Endothelial cell of umbilical vein (primary cell): ENCODE measurements at regions not wholly inside any gene's neighbourhood (a gene's known extent, or its start where the extent isn't known, plus 50 kb on each side); places are given as distances from the start of the nearest gene placed in this dataset.

Source experiments
- BruUV-seq: library from RNA; stranded (reverse); fragments of 400-500 nt; replicated peaks from 2 replicates; lab custom pipeline; 2021; lab: Mats Ljungman, UMichigan
- CTCF ChIA-PET: fragments of 300-600, 350-600 bp; sonication (Branson Sonifier 250); formaldehyde crosslinking; loops from one replicate; lab custom pipeline; 2021; ENCODE audit warnings: antibody characterized with exemption, inconsistent platforms; lab: Charles Lee
- POLR2A ChIA-PET: fragments of 300-600, 350-600 bp; sonication (Branson Sonifier 250); formaldehyde crosslinking; loops from one replicate; lab custom pipeline; 2021; ENCODE audit warnings: antibody characterized with exemption, inconsistent platforms; lab: Charles Lee
- DNase-seq: peaks from one replicate; pipeline ENCODE4 v3.0.0-alpha.2; 2011; ENCODE audit warnings: low read depth, low spot score
- FAIRE-seq: peaks from 2 replicates; lab custom pipeline; 2011; peaks lifted over from hg19 to GRCh38; lab: Jason Lieb, UNC
- H2AFZ ChIP-seq: 2 replicates; pipeline ENCODE4 v1.6.0; 2012; ENCODE audit warnings: low read depth, low read length, control low read depth, inconsistent platforms
- H3K27ac ChIP-seq: 2 replicates; pipeline ENCODE4 v1.5.1; 2011; ENCODE audit warnings: low read depth, mild to moderate bottlenecking, control low read depth, low read length, moderate library complexity; ENCODE audit not compliant: insufficient read depth
- H3K27me3 ChIP-seq, 2 experiments: 2 replicates each; pipeline versions ENCODE4 v1.6.0 to v1.6.1; 2011; ENCODE audit warnings: low read length in 2 of 2, mixed read lengths in 1 of 2; ENCODE audit not compliant: control insufficient read depth in 2 of 2, insufficient read depth in 2 of 2
- H3K36me3 ChIP-seq, 2 experiments: 2 replicates in 1 of 2; 3 replicates in 1 of 2; pipeline ENCODE4 v1.5.1; 2011; ENCODE audit warnings: low read length in 2 of 2, mild to moderate bottlenecking in 1 of 2, moderate library complexity in 1 of 2; ENCODE audit not compliant: control insufficient read depth in 2 of 2, insufficient read depth in 2 of 2; ENCODE audit errors: extremely low read depth in 1 of 2
- H3K4me1 ChIP-seq: 3 replicates; pipeline ENCODE4 v1.5.1; 2011; ENCODE audit warnings: mild to moderate bottlenecking, low read length; ENCODE audit not compliant: control insufficient read depth, insufficient read depth; ENCODE audit errors: extremely low read depth
- H3K4me2 ChIP-seq: 2 replicates; pipeline ENCODE4 v1.6.1; 2011; ENCODE audit warnings: low read length, control low read depth, mixed read lengths; ENCODE audit not compliant: insufficient read depth
- H3K4me3 ChIP-seq, 3 experiments: fragments of 200-600 bp in 1 of 3; sonication (generic), shearing (Covaris generic) in 1 of 3; replicated peaks in 1 of 3; 2 replicates each; pipeline ENCODE4 v1.5.1; 2011 to 2016; ENCODE audit warnings: control low read depth in 3 of 3, low read length in 3 of 3, mild to moderate bottlenecking in 2 of 3, inconsistent platforms in 1 of 3, low read depth in 1 of 3, moderate library complexity in 1 of 3; ENCODE audit not compliant: insufficient read depth in 1 of 3
- H3K79me2 ChIP-seq: 2 replicates; pipeline ENCODE4 v1.6.0; 2012; ENCODE audit warnings: low read length, inconsistent platforms; ENCODE audit not compliant: control insufficient read depth, insufficient read depth
- H3K9ac ChIP-seq: replicated peaks from 2 replicates; pipeline ENCODE3; 2011; ENCODE audit warnings: low read length, control low read depth; ENCODE audit not compliant: insufficient read depth; ENCODE audit errors: extremely low read depth
- H3K9me1 ChIP-seq: replicated peaks from 3 replicates; pipeline ENCODE4 v1.6.0; 2011; ENCODE audit warnings: mild to moderate bottlenecking, low read length; ENCODE audit not compliant: control insufficient read depth, insufficient read depth; ENCODE audit errors: extremely low read depth
- H3K9me3 ChIP-seq: replicated peaks from 2 replicates; pipeline ENCODE4 v1.5.1; 2012; ENCODE audit warnings: low read length, inconsistent platforms; ENCODE audit not compliant: control insufficient read depth, insufficient read depth
- H4K20me1 ChIP-seq: replicated peaks from 2 replicates; pipeline ENCODE3; 2011; ENCODE audit warnings: mild to moderate bottlenecking, low read length; ENCODE audit not compliant: control insufficient read depth, insufficient read depth; ENCODE audit errors: extremely low read depth
- EZH2 ChIP-seq: IDR thresholded peaks from 2 replicates; pipeline ENCODE4 v1.6.1; 2012; ENCODE audit warnings: borderline replicate concordance, low read depth, mild to moderate bottlenecking, moderate library complexity, low read length, inconsistent platforms; ENCODE audit not compliant: severe bottlenecking
- FOS ChIP-seq: IDR thresholded peaks from 2 replicates; pipeline ENCODE4 v1.6.1; 2011; ENCODE audit warnings: mild to moderate bottlenecking, low read length, moderate library complexity, borderline replicate concordance; ENCODE audit not compliant: insufficient read depth
- GATA2 ChIP-seq: IDR thresholded peaks from 2 replicates; pipeline ENCODE4 v1.7.0; 2011; ENCODE audit warnings: low read depth, mild to moderate bottlenecking, moderate library complexity, mixed read lengths, low read length; ENCODE audit not compliant: insufficient read length, insufficient read depth
- JUN ChIP-seq: IDR thresholded peaks from 2 replicates; pipeline ENCODE4 v1.6.1; 2011; ENCODE audit warnings: borderline replicate concordance, low read depth; ENCODE audit not compliant: insufficient read length, insufficient read depth
- MYC ChIP-seq: IDR thresholded peaks from one replicate; pipeline ENCODE4 v1.6.1; 2011; ENCODE audit warnings: mild to moderate bottlenecking, low read depth, low read length
- POLR2A ChIP-seq: IDR thresholded peaks from 2 replicates; pipeline ENCODE4 v1.6.1; 2012; ENCODE audit warnings: low read depth, mild to moderate bottlenecking, control low read depth, low read length
- POLR2AphosphoS5 ChIP-seq: IDR thresholded peaks from 2 replicates; pipeline ENCODE4 v1.6.1; 2012; ENCODE audit warnings: low read depth, mild to moderate bottlenecking, control low read depth, low read length, moderate library complexity; ENCODE audit not compliant: insufficient read depth
- dilution Hi-C: fragments of 300-500 bp; cut with MboI; formaldehyde crosslinking; loops from one replicate; pipeline ENCODE4 v1.15.0; 2019; ENCODE audit warnings: low sequenced_read_pairs; ENCODE audit not compliant: extremely low pct_ligation_motif_present
- intact Hi-C: fragments of 100-400 bp; cut with micrococcal nuclease; formaldehyde crosslinking; loops from one replicate; pipeline ENCODE4 v1.10.0; 2022
- TF ChIP-seq, protein P1 (sequence below), 2 donors: IDR thresholded peaks; 1 replicate in 1 of 2; 2 replicates in 1 of 2; pipeline ENCODE4 v1.5.1; 2011; ENCODE audit warnings: low read length in 2 of 2, mild to moderate bottlenecking in 2 of 2, moderate library complexity in 2 of 2, control low read depth in 1 of 2, inconsistent platforms in 1 of 2, low read depth in 1 of 2; ENCODE audit not compliant: insufficient read depth in 1 of 2; ENCODE audit errors: extremely low read depth in 1 of 2
- TF ChIP-seq, protein P2 (sequence below): IDR thresholded peaks from 2 replicates; pipeline ENCODE4 v1.6.1; 2011; ENCODE audit not compliant: insufficient read depth, insufficient read length

DNA sequence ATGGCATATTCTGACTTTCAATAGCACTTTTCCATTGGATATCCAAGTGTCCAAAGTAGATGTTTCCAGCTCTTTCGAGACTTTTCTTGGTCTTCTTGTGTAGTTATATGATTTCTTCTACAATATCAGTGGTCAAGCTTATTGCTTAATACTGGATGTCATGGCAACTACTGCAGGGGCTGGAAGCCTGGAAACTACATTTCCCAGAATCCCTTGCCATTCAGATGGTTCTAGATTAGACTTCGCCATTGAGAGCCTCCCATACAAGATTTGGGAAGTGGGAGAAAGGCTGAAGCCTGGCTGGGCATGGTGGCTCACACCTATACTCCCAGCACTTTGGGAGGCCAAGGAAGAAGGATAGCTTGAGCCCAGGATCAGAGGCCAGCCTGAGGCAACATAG is 153.6 kb downstream of the C16orf95 start:
- POLR2A ChIA-PET, result no interaction called here
- H3K9ac ChIP-seq, result no peak overlapping the region
- H3K79me2 ChIP-seq, result no peaks in the 10 kb centered on the region
- TF ChIP-seq EZH2 (no peak), GATA2 (no peak), MYC (no peak), POLR2AphosphoS5 (no peak), POLR2A (no peak), JUN (no peak), FOS (no peak)
- TF ChIP-seq, protein P1, sequence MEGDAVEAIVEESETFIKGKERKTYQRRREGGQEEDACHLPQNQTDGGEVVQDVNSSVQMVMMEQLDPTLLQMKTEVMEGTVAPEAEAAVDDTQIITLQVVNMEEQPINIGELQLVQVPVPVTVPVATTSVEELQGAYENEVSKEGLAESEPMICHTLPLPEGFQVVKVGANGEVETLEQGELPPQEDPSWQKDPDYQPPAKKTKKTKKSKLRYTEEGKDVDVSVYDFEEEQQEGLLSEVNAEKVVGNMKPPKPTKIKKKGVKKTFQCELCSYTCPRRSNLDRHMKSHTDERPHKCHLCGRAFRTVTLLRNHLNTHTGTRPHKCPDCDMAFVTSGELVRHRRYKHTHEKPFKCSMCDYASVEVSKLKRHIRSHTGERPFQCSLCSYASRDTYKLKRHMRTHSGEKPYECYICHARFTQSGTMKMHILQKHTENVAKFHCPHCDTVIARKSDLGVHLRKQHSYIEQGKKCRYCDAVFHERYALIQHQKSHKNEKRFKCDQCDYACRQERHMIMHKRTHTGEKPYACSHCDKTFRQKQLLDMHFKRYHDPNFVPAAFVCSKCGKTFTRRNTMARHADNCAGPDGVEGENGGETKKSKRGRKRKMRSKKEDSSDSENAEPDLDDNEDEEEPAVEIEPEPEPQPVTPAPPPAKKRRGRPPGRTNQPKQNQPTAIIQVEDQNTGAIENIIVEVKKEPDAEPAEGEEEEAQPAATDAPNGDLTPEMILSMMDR (IDR thresholded peaks at IDR 0.05; ENCODE audit: extremely low read depth in 1 of 2, insufficient read depth in 1 of 2, low read depth in 1 of 2, low read length in 2 of 2), result no peak
- TF ChIP-seq, protein P2, sequence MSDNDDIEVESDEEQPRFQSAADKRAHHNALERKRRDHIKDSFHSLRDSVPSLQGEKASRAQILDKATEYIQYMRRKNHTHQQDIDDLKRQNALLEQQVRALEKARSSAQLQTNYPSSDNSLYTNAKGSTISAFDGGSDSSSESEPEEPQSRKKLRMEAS, result no peak
- H3K9me3 ChIP-seq, result no peaks in the 10 kb centered on the region
- H2AFZ ChIP-seq, result no peak overlapping the region
- peaks cover 9% of the 10 kb centered on the region in 2 experiments for H3K27me3 ChIP-seq
- intact Hi-C loops (no loop called here), dilution Hi-C loops (no loop called here)
- no peaks in the 10 kb centered on the region for H3K4me1 ChIP-seq
- no peaks in the 10 kb centered on the region for H4K20me1 ChIP-seq
- CTCF ChIA-PET, result interaction anchor here (1.1 kb wide), 1 partner anchor 18 kb away, joined by 3 read pairs; no protein-coding TSS in a partner anchor
- FAIRE-seq (no peak), DNase-seq (no peak)
- H3K4me2 ChIP-seq, result no peak overlapping the region
- H3K27ac ChIP-seq, result no peak overlapping the region
- H3K36me3 ChIP-seq, result no peaks in the 10 kb centered on the region
- H3K9me1 ChIP-seq, result no peaks in the 10 kb centered on the region
- BruUV-seq, result no TSS peak
- H3K4me3 ChIP-seq, result no peak overlapping the region
